ENCODE measurements at regions not wholly inside any gene's neighbourhood (a gene's known extent, or its start where the extent isn't known, plus 50 kb on each side); places are given as distances from the start of the nearest gene placed in this dataset.

- TF ChIP-seq CTCF (IDR thresholded peaks at IDR 0.05) = no peak
- no peak for TF ChIP-seq EZH2phosphoT487 (IDR thresholded peaks at IDR 0.05)
- TF ChIP-seq EZH2 (IDR thresholded peaks at IDR 0.05) = no peak
These were observed 405.6 kb downstream of the PTPRU start for GRCh38 chr1:29641921-29642320.

Measured in neural progenitor cell (in vitro differentiated cells).